GM18507 (cell line): ENCODE measurements at regions not wholly inside any gene's neighbourhood (a gene's known extent, or its start where the extent isn't known, plus 50 kb on each side); places are given as distances from the start of the nearest gene placed in this dataset.
"Not testable (repeated sequence)": the region's sequence is repeated elsewhere in the genome, so short reads cannot be mapped to it uniquely, and the experiment has no call there.

Source experiments
- DNase-seq: peaks from one replicate; pipeline ENCODE4 v3.0.0; 2011; ENCODE audit warnings: low read depth; ENCODE audit not compliant: insufficient read length; ENCODE audit errors: extremely low spot score
- FAIRE-seq: peaks from 2 replicates; lab custom pipeline; 2011; peaks lifted over from hg19 to GRCh38; lab: Jason Lieb, UNC

- DNase-seq (no peak), FAIRE-seq (no peak)
These were observed 367.2 kb downstream of the OTOL1 start for GRCh38 chr3:161863775-161864174.

GRCh38 chr3:161866176-161866575 lies 369.6 kb downstream of the OTOL1 start:
- FAIRE-seq (no peak), DNase-seq (no peak)

- no peak for FAIRE-seq
- no peak for DNase-seq
These were observed 378.9 kb downstream of the OTOL1 start for GRCh38 chr3:161875483-161875882.

GRCh38 chr3:161879470-161879869 lies 382.9 kb downstream of the OTOL1 start:
- DNase-seq = no peak
- FAIRE-seq = no peak

GRCh38 chr3:161884830-161885229 lies 388.2 kb downstream of the OTOL1 start:
- FAIRE-seq (no peak), DNase-seq (no peak)

GRCh38 chr3:161890147-161890625 lies 393.6 kb downstream of the OTOL1 start:
- DNase-seq = no peak
- no peak for FAIRE-seq

GRCh38 chr3:161893972-161894371 lies 397.4 kb downstream of the OTOL1 start:
- DNase-seq (no peak), FAIRE-seq (no peak)

GRCh38 chr3:161894657-161895056 lies 398.0 kb downstream of the OTOL1 start:
- FAIRE-seq (no peak), DNase-seq (no peak)

- FAIRE-seq (no peak), DNase-seq (no peak)
These were observed 409.0 kb downstream of the OTOL1 start for GRCh38 chr3:161905520-161906132.

GRCh38 chr3:161913786-161914389 lies 417.3 kb downstream of the OTOL1 start:
- no peak for FAIRE-seq
- no peak for DNase-seq

- FAIRE-seq (no peak), DNase-seq (no peak)
These were observed 418.3 kb downstream of the OTOL1 start for GRCh38 chr3:161914703-161915417.

GRCh38 chr3:161915418-161915750 lies 418.8 kb downstream of the OTOL1 start:
- DNase-seq = no peak
- no peak for FAIRE-seq

GRCh38 chr3:161920196-161920595 lies 423.6 kb downstream of the OTOL1 start:
- DNase-seq = no peak
- no peak for FAIRE-seq

GRCh38 chr3:161925749-161926360 lies 429.2 kb downstream of the OTOL1 start:
- no peak for FAIRE-seq
- DNase-seq = no peak

GRCh38 chr3:161927131-161927530 lies 430.5 kb downstream of the OTOL1 start:
- FAIRE-seq (no peak), DNase-seq (no peak)

- FAIRE-seq (no peak), DNase-seq (no peak)
These were observed 443.5 kb downstream of the OTOL1 start for GRCh38 chr3:161939918-161940620.

GRCh38 chr3:161940621-161940965 lies 444.0 kb downstream of the OTOL1 start:
- DNase-seq = no peak
- FAIRE-seq = no peak

- DNase-seq (no peak), FAIRE-seq (no peak)
These were observed 445.3 kb downstream of the OTOL1 start for GRCh38 chr3:161941891-161942290.

GRCh38 chr3:161943801-161944345 lies 447.3 kb downstream of the OTOL1 start:
- DNase-seq, FAIRE-seq: not testable (repeated sequence)
